ENCODE measurements at regions not wholly inside any gene's neighbourhood (a gene's known extent, or its start where the extent isn't known, plus 50 kb on each side); places are given as distances from the start of the nearest gene placed in this dataset.
"Not testable (repeated sequence)": the region's sequence is repeated elsewhere in the genome, so short reads cannot be mapped to it uniquely, and the experiment has no call there.

DNA sequence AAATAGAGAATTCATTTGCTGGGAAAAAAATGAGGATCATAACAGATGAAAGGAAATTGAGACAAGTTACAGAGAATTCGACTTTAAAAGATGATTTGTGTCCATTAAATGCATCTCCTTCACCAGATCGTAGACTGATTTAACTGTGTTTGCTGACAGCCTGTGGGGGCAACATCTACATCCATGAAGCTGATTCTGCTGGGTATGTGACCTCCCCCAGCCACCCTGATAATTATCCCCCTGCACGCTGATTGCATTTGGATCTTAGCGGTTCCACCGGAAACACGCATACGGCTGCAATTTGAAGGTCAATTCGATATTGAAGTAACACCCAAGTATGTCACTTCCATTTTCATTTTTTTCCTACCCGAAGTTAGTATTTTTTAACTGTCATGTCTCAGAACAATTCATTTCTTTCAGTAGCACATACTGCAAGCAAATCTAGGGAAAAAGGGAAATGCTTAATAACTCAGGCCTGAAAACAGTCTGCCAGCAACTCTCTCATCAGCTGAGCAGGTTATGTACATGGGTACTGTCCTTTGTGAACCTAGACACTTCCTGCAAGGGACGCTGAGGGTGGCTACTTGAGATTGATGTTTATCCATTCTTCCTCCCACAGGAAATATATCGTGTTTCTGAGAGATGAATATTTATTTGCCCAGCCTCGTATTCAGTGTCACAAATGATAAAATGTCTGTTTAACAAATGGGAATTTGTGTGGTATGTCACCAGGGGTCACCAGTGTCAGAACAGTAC lies 134.9 kb downstream of the ZNF22 start:
- Mint-ChIP-seq H3K27ac (no peak overlapping the region), H3K36me3 (ENCODE audit: low read depth) (no peaks in the 10 kb centered on the region), H3K4me1 (ENCODE audit: low read depth) (no peaks in the 10 kb centered on the region), H3K27me3 (ENCODE audit: low read depth) (peaks cover 4% of the 10 kb centered on the region), H3K9me3 (no peaks in the 10 kb centered on the region), H3K4me3 (no peak overlapping the region)
- CTCF ChIA-PET, result no interaction called here
- intact Hi-C loops (cut with micrococcal nuclease), result no loop called here
- no peak for DNase-seq

GRCh38 chr10:45136256-45136655 lies 135.5 kb downstream of the ZNF22 start:
- no peak for DNase-seq
- Mint-ChIP-seq H3K4me3 (no peak overlapping the region), H3K9me3 (no peaks in the 10 kb centered on the region), H3K27ac (no peak overlapping the region), H3K27me3 (ENCODE audit: low read depth) (peaks cover 6% of the 10 kb centered on the region), H3K36me3 (ENCODE audit: low read depth) (no peaks in the 10 kb centered on the region), H3K4me1 (ENCODE audit: low read depth) (no peaks in the 10 kb centered on the region)
- CTCF ChIA-PET, result no interaction called here
- intact Hi-C loops (cut with micrococcal nuclease), result no loop called here

GRCh38 chr10:45144326-45145070 lies 143.8 kb downstream of the ZNF22 start:
- H3K4me3 Mint-ChIP-seq, result no peak overlapping the region
- CTCF ChIA-PET, result no interaction called here
- DNase-seq, result no peak
- no peaks in the 10 kb centered on the region for H3K36me3 Mint-ChIP-seq (ENCODE audit: low read depth)
- intact Hi-C loops (cut with micrococcal nuclease), result no loop called here
- no peaks in the 10 kb centered on the region for H3K9me3 Mint-ChIP-seq
- H3K4me1 Mint-ChIP-seq (ENCODE audit: low read depth), result no peaks in the 10 kb centered on the region
- H3K27ac Mint-ChIP-seq, result no peak overlapping the region
- H3K27me3 Mint-ChIP-seq (ENCODE audit: low read depth), result peaks cover 25% of the 10 kb centered on the region

DNA sequence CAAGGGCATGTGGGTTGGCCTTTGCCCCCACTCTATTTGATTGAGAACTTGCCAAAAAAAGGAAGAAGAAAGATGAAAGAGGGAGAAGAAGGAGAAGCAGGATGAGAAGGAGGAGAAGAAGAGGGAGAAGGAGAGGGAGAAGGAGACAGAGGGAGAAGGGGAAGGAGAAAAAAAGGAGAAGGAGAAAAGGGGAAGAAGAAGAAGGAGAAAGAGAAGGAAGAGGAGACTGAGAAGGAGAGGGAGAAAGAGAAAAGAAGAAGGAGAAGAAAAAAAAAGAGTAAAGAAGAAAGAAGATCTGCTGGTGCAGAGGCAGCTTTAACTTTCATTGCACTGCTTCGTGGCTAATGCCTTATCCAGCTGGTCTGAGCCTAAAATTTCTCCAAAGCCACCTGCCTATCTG lies 144.4 kb downstream of the ZNF22 start:
- H3K27ac Mint-ChIP-seq; DNase-seq; H3K4me3 Mint-ChIP-seq; H3K36me3 Mint-ChIP-seq (ENCODE audit: low read depth); H3K4me1 Mint-ChIP-seq (ENCODE audit: low read depth); H3K9me3 Mint-ChIP-seq; intact Hi-C loops (cut with micrococcal nuclease); CTCF ChIA-PET: not testable (repeated sequence)
- H3K27me3 Mint-ChIP-seq (ENCODE audit: low read depth), result peaks cover 21% of the 10 kb centered on the region

- Mint-ChIP-seq H3K27me3 (ENCODE audit: low read depth) (peaks cover 15% of the 10 kb centered on the region), H3K4me1 (ENCODE audit: low read depth) (no peaks in the 10 kb centered on the region), H3K27ac (no peak overlapping the region), H3K36me3 (ENCODE audit: low read depth) (no peaks in the 10 kb centered on the region), H3K4me3 (no peak overlapping the region), H3K9me3 (no peaks in the 10 kb centered on the region)
- CTCF ChIA-PET, result interaction anchor here (0.6 kb wide), 1 partner anchor 288 kb away, joined by 3 read pairs; no protein-coding TSS in a partner anchor
- intact Hi-C loops (cut with micrococcal nuclease), result no loop called here
- DNase-seq, result no peak
These were observed 146.3 kb downstream of the ZNF22 start for GRCh38 chr10:45147000-45147399.

GRCh38 chr10:45150997-45151396 lies 150.3 kb downstream of the ZNF22 start:
- no peaks in the 10 kb centered on the region for H3K36me3 Mint-ChIP-seq (ENCODE audit: low read depth)
- DNase-seq, result no peak

GRCh38 chr10:45151467-45152214 lies 150.9 kb downstream of the ZNF22 start:
- Mint-ChIP-seq H3K36me3 (ENCODE audit: low read depth) (no peaks in the 10 kb centered on the region), H3K27ac (no peak overlapping the region), H3K9me3 (no peaks in the 10 kb centered on the region), H3K27me3 (ENCODE audit: low read depth) (no peaks in the 10 kb centered on the region), H3K4me3 (no peak overlapping the region), H3K4me1 (ENCODE audit: low read depth) (no peaks in the 10 kb centered on the region)
- intact Hi-C loops (cut with micrococcal nuclease), result no loop called here
- CTCF ChIA-PET, result interaction anchor here (0.9 kb wide), 1 partner anchor 54 kb away, joined by 3 read pairs; no protein-coding TSS in a partner anchor
- DNase-seq, result no peak

More at GRCh38 chr10:45150997-45151396, 150.3 kb downstream of the ZNF22 start:
- Mint-ChIP-seq H3K9me3 (no peaks in the 10 kb centered on the region), H3K4me3 (no peak overlapping the region), H3K27ac (no peak overlapping the region), H3K27me3 (ENCODE audit: low read depth) (no peaks in the 10 kb centered on the region), H3K4me1 (ENCODE audit: low read depth) (no peaks in the 10 kb centered on the region)
- CTCF ChIA-PET, result interaction anchor here (0.9 kb wide), 1 partner anchor 53 kb away, joined by 3 read pairs; no protein-coding TSS in a partner anchor
- intact Hi-C loops (cut with micrococcal nuclease), result no loop called here

GRCh38 chr10:45152726-45153125 lies 152.0 kb downstream of the ZNF22 start:
- DNase-seq, result no peak
- no peaks in the 10 kb centered on the region for H3K36me3 Mint-ChIP-seq (ENCODE audit: low read depth)
- no peaks in the 10 kb centered on the region for H3K4me1 Mint-ChIP-seq (ENCODE audit: low read depth)
- H3K4me3 Mint-ChIP-seq, result no peak overlapping the region
- intact Hi-C loops (cut with micrococcal nuclease), result no loop called here
- no peak overlapping the region for H3K27ac Mint-ChIP-seq
- no peaks in the 10 kb centered on the region for H3K27me3 Mint-ChIP-seq (ENCODE audit: low read depth)
- no peaks in the 10 kb centered on the region for H3K9me3 Mint-ChIP-seq
- CTCF ChIA-PET, result no interaction called here

DNA sequence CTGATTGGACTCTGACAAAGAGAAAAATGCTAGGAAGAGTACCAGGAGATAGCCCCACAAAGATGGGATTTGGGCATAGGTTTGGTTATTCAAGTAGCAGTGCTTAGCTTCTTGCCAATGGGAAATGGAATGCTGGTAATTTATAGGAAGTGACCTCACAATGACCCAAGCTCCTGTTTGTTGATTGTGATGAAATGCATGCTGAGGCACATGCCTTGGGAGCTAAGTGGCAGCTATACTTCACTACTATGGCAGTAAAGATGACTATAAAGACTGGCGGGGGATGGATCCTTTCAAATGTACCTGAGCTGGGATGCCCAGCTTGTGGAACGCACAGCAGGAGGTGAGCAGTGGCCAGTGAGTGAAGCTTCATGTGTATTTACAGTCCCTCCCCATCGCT lies 153.8 kb downstream of the ZNF22 start:
- no peaks in the 10 kb centered on the region for H3K4me1 Mint-ChIP-seq (ENCODE audit: low read depth)
- no peaks in the 10 kb centered on the region for H3K27me3 Mint-ChIP-seq (ENCODE audit: low read depth)
- no peaks in the 10 kb centered on the region for H3K9me3 Mint-ChIP-seq
- CTCF ChIA-PET, result no interaction called here
- intact Hi-C loops (cut with micrococcal nuclease), result no loop called here
- no peak overlapping the region for H3K27ac Mint-ChIP-seq
- H3K4me3 Mint-ChIP-seq, result no peak overlapping the region
- H3K36me3 Mint-ChIP-seq (ENCODE audit: low read depth), result no peaks in the 10 kb centered on the region
- no peak for DNase-seq

DNA sequence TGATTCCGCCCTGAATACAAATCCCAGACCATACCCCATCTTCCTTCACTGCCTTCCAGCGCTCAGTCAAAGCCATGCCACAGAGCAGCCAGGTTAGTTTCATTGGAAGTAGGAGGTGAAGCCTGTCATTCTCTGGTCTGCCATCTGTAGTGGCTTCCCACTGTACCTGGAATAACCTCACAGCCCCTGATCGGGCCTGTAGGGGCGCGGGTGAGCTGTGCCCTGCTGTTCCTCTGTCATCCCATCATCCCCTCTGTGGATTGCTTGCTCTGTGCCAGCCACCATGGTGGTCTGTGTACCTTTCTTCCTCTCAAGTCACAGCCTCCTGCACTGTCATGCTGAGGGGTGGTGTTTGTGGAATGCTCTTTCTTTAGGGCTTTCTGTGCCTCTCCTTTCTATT lies 155.1 kb downstream of the ZNF22 start:
- Mint-ChIP-seq H3K4me1 (ENCODE audit: low read depth) (no peaks in the 10 kb centered on the region), H3K9me3 (no peaks in the 10 kb centered on the region), H3K4me3 (no peak overlapping the region), H3K36me3 (ENCODE audit: low read depth) (no peaks in the 10 kb centered on the region), H3K27ac (no peak overlapping the region), H3K27me3 (ENCODE audit: low read depth) (no peaks in the 10 kb centered on the region)
- DNase-seq, result no peak
- CTCF ChIA-PET, result no interaction called here
- intact Hi-C loops (cut with micrococcal nuclease), result no loop called here

- DNase-seq, result no peak
- Mint-ChIP-seq H3K9me3 (no peaks in the 10 kb centered on the region), H3K27me3 (ENCODE audit: low read depth) (peaks cover 6% of the 10 kb centered on the region), H3K4me3 (no peak overlapping the region), H3K27ac (no peak overlapping the region), H3K36me3 (ENCODE audit: low read depth) (no peaks in the 10 kb centered on the region), H3K4me1 (ENCODE audit: low read depth) (no peaks in the 10 kb centered on the region)
- intact Hi-C loops (cut with micrococcal nuclease), result no loop called here
- CTCF ChIA-PET, result no interaction called here
These were observed 155.1 kb downstream of the OR13A1 start for GRCh38 chr10:45160271-45160670.

DNA sequence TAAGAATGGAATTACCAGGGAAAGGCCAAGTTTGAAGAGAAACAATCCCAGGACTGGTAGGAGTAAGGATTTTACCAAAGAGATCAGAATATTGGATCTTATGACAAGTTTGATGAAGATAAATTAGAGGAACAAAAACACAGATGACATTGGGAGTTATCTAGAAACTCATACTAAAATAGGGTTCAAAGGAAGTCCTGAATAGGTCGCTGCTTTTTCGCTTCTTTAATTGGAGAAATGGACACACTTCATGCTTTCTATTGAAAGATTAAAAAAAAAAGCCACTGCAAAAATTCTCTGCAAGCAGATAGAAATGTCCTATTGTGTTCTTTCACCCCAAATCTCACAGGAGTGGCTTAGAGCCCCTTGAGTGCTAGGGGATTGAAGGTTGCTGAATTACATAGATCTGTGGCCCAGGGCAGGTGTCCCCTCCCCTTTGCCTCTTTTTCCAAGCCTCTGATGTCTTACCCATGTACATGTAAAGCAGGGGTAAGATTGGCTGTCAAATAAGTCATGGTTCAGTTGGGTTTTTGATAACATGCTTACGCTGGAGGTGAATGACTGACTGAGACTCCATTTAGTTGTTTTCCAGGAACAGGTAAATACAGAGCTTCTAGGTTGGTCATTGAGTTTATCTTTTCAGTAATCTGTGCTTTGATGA lies 152.0 kb downstream of the OR13A1 start:
- Mint-ChIP-seq H3K36me3 (ENCODE audit: low read depth) (no peaks in the 10 kb centered on the region), H3K4me3 (no peak overlapping the region), H3K27ac (no peak overlapping the region), H3K9me3 (no peaks in the 10 kb centered on the region), H3K27me3 (ENCODE audit: low read depth) (peaks cover 6% of the 10 kb centered on the region), H3K4me1 (ENCODE audit: low read depth) (no peaks in the 10 kb centered on the region)
- intact Hi-C loops (cut with micrococcal nuclease), result no loop called here
- DNase-seq, result no peak
- CTCF ChIA-PET, result no interaction called here

All from activated naive CD4-positive, alpha-beta T cell treated with anti-CD3 and anti-CD28 coated beads for 36 hours (primary cell).